ENCODE measurements at regions not wholly inside any gene's neighbourhood (a gene's known extent, or its start where the extent isn't known, plus 50 kb on each side); places are given as distances from the start of the nearest gene placed in this dataset.
A peak's percentile ranks its signal among the peaks of the same experiment; 100 is the strongest.

GRCh38 chr6:81857812-81858211 lies 105.3 kb upstream of the TENT5A start:
- no peak for DNase-seq

GRCh38 chr6:81856872-81857271 lies 104.4 kb upstream of the TENT5A start:
- DNase-seq: no peak

- DNase-seq: no peak
Measured at GRCh38 chr6:81854474-81854873, 102.0 kb upstream of the TENT5A start.

GRCh38 chr6:81853975-81854374 lies 101.5 kb upstream of the TENT5A start:
- DNase-seq: no peak

- DNase-seq: no peak
Measured at GRCh38 chr6:81849248-81849647, 96.8 kb upstream of the TENT5A start.

GRCh38 chr6:81847866-81848265 lies 95.4 kb upstream of the TENT5A start:
- no peak for DNase-seq

- no peak for DNase-seq
Measured at GRCh38 chr6:81844686-81845085, 92.2 kb upstream of the TENT5A start.

- no peak for DNase-seq
Measured at GRCh38 chr6:81843302-81843701, 90.8 kb upstream of the TENT5A start.

GRCh38 chr6:81842254-81842653 lies 89.8 kb upstream of the TENT5A start:
- DNase-seq: no peak

GRCh38 chr6:81838724-81839426 lies 86.4 kb upstream of the TENT5A start:
- no peak for DNase-seq

- peak; percentile 4 for DNase-seq
Measured at GRCh38 chr6:81838031-81838430, 85.5 kb upstream of the TENT5A start.

GRCh38 chr6:81834141-81834681 lies 81.7 kb upstream of the TENT5A start:
- DNase-seq: no peak

GRCh38 chr6:81832304-81832703 lies 79.8 kb upstream of the TENT5A start:
- no peak for DNase-seq

- DNase-seq: no peak
Measured at GRCh38 chr6:81831274-81831673, 78.8 kb upstream of the TENT5A start.

GRCh38 chr6:81826784-81827183 lies 74.3 kb upstream of the TENT5A start:
- DNase-seq: no peak

GRCh38 chr6:81822568-81822967 lies 70.1 kb upstream of the TENT5A start:
- DNase-seq: no peak

GRCh38 chr6:81821449-81821848 lies 69.0 kb upstream of the TENT5A start:
- no peak for DNase-seq

- DNase-seq: no peak
Measured at GRCh38 chr6:81820980-81821379, 68.5 kb upstream of the TENT5A start.

GRCh38 chr6:81820422-81820821 lies 67.9 kb upstream of the TENT5A start:
- no peak for DNase-seq

GRCh38 chr6:81819767-81820166 lies 67.3 kb upstream of the TENT5A start:
- no peak for DNase-seq

GRCh38 chr6:81818901-81819361 lies 66.5 kb upstream of the TENT5A start:
- no peak for DNase-seq

- DNase-seq: peak; percentile 74
Measured at GRCh38 chr6:81816380-81816779, 63.9 kb upstream of the TENT5A start.

- no peak for DNase-seq
Measured at GRCh38 chr6:81814370-81815076, 62.0 kb upstream of the TENT5A start.

GRCh38 chr6:81813305-81813704 lies 60.8 kb upstream of the TENT5A start:
- DNase-seq: no peak
